Mucosa of descending colon (tissue), 3 donors: ENCODE measurements at regions not wholly inside any gene's neighbourhood (a gene's known extent, or its start where the extent isn't known, plus 50 kb on each side); places are given as distances from the start of the nearest gene placed in this dataset.

Experiments
- ATAC-seq: fragments of 200-7000 bp; cut with Tn5 transposase; one replicate; pipeline ENCODE4 v1.9.1; 2020; ENCODE audit warnings: mild to moderate bottlenecking, moderate library complexity
- DNase-seq, 3 donors: peaks; one replicate each; pipeline ENCODE4 v3.0.0-alpha.2; 2020
- H3K36me3 ChIP-seq: fragments of 200-600 bp; one replicate; pipeline ENCODE4 v1.8.0; 2021; ENCODE audit warnings: low read depth, mild to moderate bottlenecking
- H3K4me1 ChIP-seq: fragments of 200-600 bp; one replicate; pipeline ENCODE4 v1.8.0; 2021; ENCODE audit warnings: low read depth, mild to moderate bottlenecking
- H3K4me3 ChIP-seq: fragments of 200-600 bp; one replicate; pipeline ENCODE4 v1.8.0; 2021; ENCODE audit warnings: mild to moderate bottlenecking
- H3K9me3 ChIP-seq: fragments of 200-600 bp; one replicate; pipeline ENCODE4 v1.8.0; 2021; ENCODE audit warnings: mild to moderate bottlenecking
- intact Hi-C, 2 donors: fragments of 100-400 bp; cut with DNase I in 1 of 2; cut with micrococcal nuclease in 1 of 2; formaldehyde crosslinking; loops; one replicate each; pipeline versions ENCODE4 v1.11.0 to v1.11.1; 2022; cut with DNase I, micrococcal nuclease
- TF ChIP-seq, protein P1 (sequence below): fragments of 200-600 bp; IDR thresholded peaks from one replicate; pipeline ENCODE4 v1.8.0; 2022; ENCODE audit warnings: antibody characterized with exemption, mild to moderate bottlenecking
- donor health status: DM: no; HTN: no; CAD: no; lungs with moderate emphysema.
- donor health status: DM: no; HTN: no; CAD: no.
- donor health status: DM: no; HTN: yes; CAD: no.

GRCh38 chr4:43411226-43411625, 518.7 kb downstream of the GRXCR1 start:
- ATAC-seq (no peak), DNase-seq (no peak)
- H3K4me1 ChIP-seq = no peaks in the 10 kb centered on the region
- intact Hi-C loops = no loop called here
- peaks cover 40% of the 10 kb centered on the region for H3K9me3 ChIP-seq
- no peak overlapping the region for H3K4me3 ChIP-seq
- TF ChIP-seq, protein P1, sequence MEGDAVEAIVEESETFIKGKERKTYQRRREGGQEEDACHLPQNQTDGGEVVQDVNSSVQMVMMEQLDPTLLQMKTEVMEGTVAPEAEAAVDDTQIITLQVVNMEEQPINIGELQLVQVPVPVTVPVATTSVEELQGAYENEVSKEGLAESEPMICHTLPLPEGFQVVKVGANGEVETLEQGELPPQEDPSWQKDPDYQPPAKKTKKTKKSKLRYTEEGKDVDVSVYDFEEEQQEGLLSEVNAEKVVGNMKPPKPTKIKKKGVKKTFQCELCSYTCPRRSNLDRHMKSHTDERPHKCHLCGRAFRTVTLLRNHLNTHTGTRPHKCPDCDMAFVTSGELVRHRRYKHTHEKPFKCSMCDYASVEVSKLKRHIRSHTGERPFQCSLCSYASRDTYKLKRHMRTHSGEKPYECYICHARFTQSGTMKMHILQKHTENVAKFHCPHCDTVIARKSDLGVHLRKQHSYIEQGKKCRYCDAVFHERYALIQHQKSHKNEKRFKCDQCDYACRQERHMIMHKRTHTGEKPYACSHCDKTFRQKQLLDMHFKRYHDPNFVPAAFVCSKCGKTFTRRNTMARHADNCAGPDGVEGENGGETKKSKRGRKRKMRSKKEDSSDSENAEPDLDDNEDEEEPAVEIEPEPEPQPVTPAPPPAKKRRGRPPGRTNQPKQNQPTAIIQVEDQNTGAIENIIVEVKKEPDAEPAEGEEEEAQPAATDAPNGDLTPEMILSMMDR = no peak
- H3K36me3 ChIP-seq = no peaks in the 10 kb centered on the region

- intact Hi-C loops = no loop called here
These were observed 530.8 kb downstream of the GRXCR1 start for GRCh38 chr4:43423276-43423675.

DNA sequence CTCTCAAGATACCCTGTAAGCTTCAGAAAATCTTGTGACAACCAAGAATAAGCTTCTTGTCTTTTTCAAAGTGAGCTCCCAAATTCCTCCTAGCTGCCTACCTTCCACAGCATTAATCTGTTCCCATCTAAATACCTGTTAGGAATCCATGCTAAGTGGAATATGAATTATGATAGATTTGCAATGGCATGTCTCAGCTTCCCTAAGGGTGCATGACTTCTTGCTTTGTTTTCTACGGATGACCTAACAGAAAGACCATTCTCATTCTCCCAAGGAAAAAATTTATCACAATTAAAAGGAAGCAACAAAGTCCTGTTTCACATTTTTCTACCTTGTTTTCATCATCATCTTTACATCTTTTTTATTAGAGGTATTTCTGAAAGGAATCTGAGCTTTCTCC, 532.7 kb downstream of the GRXCR1 start:
- H3K4me1 ChIP-seq = no peaks in the 10 kb centered on the region
- no peak overlapping the region for H3K4me3 ChIP-seq
- ATAC-seq = no peak
- H3K9me3 ChIP-seq = peaks cover 42% of the 10 kb centered on the region
- TF ChIP-seq, protein P1 = no peak
- DNase-seq = no peak
- H3K36me3 ChIP-seq = no peaks in the 10 kb centered on the region
- intact Hi-C loops = no loop called here

More at GRCh38 chr4:43423276-43423675, 530.8 kb downstream of the GRXCR1 start:
- TF ChIP-seq, protein P1 = no peak
- ATAC-seq (no peak), DNase-seq (no peak)
- Histone ChIP-seq H3K4me3 (no peak overlapping the region), H3K36me3 (no peaks in the 10 kb centered on the region), H3K9me3 (peaks cover 47% of the 10 kb centered on the region), H3K4me1 (no peaks in the 10 kb centered on the region)

DNA sequence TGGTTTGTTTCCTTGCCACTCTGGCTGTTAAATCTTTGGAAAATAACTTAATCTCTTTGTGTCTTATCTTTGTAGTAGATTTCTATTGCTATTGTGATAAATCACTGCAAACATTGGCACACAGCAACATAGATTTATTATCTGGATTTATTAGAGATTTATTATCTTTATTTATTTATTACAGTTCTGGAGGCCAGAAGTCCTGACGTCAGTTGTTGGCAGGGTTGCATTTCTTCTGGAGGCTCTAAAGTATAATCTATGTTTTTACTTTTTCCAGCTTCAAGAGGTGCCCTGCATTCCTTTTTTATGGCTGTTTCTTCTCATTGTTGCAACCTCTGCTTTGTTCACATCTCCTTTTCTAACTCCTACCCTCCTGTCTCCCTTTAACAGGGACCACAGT, 542.8 kb downstream of the GRXCR1 start:
- Histone ChIP-seq H3K36me3 (no peaks in the 10 kb centered on the region), H3K4me3 (no peak overlapping the region), H3K4me1 (no peaks in the 10 kb centered on the region), H3K9me3 (peaks cover 56% of the 10 kb centered on the region)
- TF ChIP-seq, protein P1 = no peak
- no peak for ATAC-seq
- intact Hi-C loops = no loop called here
- no peak for DNase-seq

DNA sequence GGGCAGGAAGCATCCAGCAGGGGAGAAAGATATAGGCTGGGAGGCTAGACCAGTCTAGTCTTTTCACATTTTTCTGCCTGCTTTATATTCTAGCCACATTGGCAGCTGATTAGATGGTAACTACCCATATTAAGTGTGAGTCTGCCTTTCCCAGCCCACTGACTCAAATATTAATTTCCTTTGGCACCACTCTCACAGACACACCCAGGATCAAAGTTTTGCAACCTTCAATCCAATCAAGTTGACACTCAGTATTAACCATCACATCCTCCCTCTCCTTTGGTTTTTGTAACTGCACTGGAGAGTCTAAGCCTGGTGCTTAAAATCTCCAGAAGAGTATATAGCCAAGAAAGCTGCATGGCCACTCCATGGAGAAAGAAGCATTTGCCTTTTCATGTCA, 560.4 kb downstream of the GRXCR1 start:
- TF ChIP-seq, protein P1 = no peak
- ATAC-seq = no peak
- Histone ChIP-seq H3K4me3 (no peak overlapping the region), H3K36me3 (no peaks in the 10 kb centered on the region), H3K9me3 (no peaks in the 10 kb centered on the region), H3K4me1 (no peaks in the 10 kb centered on the region)
- no peak for DNase-seq
- intact Hi-C loops = no loop called here

GRCh38 chr4:43456383-43456782, 563.9 kb downstream of the GRXCR1 start:
- TF ChIP-seq, protein P1 = no peak
- ATAC-seq (no peak), DNase-seq (no peak)
- Histone ChIP-seq H3K9me3 (peaks cover 4% of the 10 kb centered on the region), H3K4me1 (no peaks in the 10 kb centered on the region), H3K4me3 (no peak overlapping the region), H3K36me3 (no peaks in the 10 kb centered on the region)
- intact Hi-C loops = no loop called here
